Head of caudate nucleus (tissue), 42 donors: ENCODE measurements at regions not wholly inside any gene's neighbourhood (a gene's known extent, or its start where the extent isn't known, plus 50 kb on each side); places are given as distances from the start of the nearest gene placed in this dataset.
"Not testable (repeated sequence)": the region's sequence is repeated elsewhere in the genome, so short reads cannot be mapped to it uniquely, and the experiment has no call there.

ENCODE experiments used
- DNase-seq, 42 donors: peaks; one replicate each; pipeline versions ENCODE4 v3.0.0 to v3.0.0-alpha.2; 2020 to 2021; ENCODE audit warnings: mixed read lengths in 7 of 42
- intact Hi-C: fragments of 100-400 bp; cut with DNase I; formaldehyde crosslinking; loops from one replicate; pipeline ENCODE4 v1.15.0; 2022

DNA sequence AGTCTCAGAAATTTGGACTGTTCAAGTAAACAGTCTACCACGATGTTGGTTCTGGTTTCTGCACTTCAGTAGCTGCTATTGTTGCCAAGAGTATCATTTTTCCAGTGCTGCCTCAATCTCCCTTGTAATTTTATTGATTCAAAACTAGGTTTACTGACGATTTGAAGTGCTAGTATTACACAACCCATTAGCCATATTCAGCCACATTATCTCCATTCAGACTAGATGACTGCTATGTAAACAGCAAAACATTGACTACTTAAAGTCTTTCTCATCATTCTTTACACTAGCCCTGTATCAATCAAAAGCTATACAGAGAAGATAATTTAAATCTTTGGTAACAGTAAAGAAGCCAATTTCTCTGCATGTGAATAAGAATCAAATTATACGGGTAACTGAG lies 102.0 kb upstream of the TSLP start:
- DNase-seq: no peak
- intact Hi-C loops: no loop called here

DNA sequence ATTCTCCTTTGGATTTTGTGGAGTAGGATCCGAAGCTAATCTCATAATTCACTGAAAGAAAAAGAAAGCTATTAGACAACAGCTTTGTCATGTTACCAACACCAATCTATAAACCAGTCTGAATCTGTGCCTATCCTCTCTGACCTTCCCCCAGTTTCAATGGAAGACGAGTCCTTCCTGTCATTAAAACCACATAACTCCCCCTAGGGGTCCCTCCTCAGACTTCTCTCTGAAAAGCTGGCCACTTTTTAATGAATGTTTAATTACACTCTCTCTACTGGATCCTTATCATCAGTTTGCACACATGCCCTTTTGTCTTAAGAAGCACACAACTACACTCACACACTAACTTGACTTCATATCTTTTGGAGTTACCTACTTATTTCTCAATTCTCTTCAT lies 98.0 kb upstream of the TSLP start:
- intact Hi-C loops: no loop called here
- no peak for DNase-seq

DNA sequence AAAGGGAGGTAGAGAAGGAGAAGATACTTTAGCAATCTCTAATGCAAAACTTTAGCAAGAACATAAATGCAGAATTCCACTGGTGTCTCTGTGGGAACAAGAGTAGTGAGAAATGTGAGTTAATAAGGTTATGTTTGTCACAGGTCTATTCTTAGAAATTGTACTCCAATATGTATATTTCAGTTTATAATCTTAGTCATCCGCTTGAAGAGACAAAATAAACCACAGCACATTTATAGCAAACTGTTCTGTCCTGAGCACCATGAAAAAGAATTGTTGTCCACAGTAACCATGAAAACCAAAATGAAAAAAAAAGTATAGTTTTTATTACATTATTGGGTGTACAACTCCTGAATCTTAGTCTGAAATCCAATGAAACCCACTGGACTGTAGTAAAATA lies 93.6 kb upstream of the TSLP start:
- no peak for DNase-seq
- intact Hi-C loops: no loop called here

DNA sequence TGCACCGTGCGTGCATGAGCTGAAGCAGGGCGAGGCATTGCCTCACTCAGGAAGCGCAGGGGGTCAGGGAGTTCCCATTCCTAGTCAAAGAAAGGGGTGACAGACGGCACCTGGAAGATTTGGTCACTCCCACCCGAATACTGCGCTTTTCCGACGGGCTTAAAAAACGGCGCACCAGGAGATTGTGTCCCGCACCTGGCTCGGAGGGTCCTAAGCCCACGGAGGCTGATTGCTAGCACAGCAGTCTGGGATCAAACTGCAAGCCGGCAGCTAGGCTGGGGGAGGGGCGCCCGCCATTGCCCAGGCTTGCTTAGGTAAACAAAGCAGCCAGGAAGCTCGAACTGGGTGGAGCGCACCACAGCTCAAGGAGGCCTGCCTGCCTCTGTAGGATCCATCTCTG lies 85.6 kb upstream of the TSLP start:
- DNase-seq, intact Hi-C loops: not testable (repeated sequence)

DNA sequence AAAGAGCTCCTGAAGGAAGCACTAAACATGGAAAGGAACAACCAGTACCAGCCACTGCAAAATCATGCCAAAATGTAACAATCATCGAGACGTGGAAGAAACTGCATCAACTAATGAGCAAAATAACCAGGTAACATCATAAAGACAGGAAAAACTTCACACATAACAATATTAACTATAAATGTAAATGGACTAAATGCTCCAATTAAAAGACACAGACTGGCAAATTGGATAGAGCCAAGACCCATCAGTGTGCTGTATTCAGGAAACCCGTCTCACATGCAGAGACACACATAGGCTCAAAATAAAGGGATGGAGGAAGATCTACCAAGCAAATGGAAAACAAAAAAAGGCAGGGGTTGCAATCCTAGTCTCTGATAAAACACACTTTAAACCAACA lies 83.9 kb upstream of the TSLP start:
- intact Hi-C loops, DNase-seq: not testable (repeated sequence)

DNA sequence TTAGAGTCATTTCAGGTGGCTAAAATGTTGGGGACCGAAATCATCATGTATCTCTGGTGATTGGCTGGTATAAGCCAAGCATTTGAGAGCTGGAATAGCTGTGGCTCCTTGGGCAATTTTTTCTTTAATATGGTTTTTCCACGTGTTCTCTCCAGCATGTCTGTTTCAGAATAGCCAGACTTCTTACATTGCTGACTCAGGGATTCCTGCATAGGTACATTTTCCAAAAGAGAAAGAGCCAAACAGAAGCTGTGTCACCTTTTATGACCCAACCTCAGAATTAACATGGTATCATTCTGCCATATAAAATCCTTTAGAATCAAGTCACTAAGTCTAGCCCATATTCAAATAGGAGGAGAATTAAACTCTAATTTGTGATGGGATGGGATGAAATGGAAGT lies 74.8 kb upstream of the TSLP start:
- intact Hi-C loops: no loop called here

GRCh38 chr5:111002036-111002435 lies 69.5 kb upstream of the TSLP start:
- intact Hi-C loops: no loop called here
- DNase-seq: no peak

More for the DNA sequence above, 74.8 kb upstream of the TSLP start:
- no peak for DNase-seq

DNA sequence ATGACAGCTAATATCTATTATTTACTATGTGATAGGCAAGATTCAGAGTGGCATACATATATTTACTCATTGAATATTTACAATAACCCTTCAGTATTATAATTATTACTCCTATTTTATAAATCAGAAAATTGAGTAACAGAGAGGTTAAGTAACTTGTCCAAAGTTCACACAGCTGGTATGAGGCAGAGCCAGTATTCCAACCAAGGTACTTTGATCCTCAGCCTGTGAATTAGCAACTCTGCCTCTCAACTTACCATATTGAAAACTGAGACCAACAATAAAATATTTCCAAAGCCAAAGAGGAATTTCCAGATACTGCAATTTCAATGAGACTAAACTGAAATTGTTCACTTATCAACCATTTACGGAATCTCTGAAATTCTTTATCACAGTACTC lies 67.9 kb upstream of the TSLP start:
- DNase-seq: no peak
- intact Hi-C loops: no loop called here

- no peak for DNase-seq
- intact Hi-C loops: no loop called here
Measured at GRCh38 chr5:111004291-111004690, 67.2 kb upstream of the TSLP start.

DNA sequence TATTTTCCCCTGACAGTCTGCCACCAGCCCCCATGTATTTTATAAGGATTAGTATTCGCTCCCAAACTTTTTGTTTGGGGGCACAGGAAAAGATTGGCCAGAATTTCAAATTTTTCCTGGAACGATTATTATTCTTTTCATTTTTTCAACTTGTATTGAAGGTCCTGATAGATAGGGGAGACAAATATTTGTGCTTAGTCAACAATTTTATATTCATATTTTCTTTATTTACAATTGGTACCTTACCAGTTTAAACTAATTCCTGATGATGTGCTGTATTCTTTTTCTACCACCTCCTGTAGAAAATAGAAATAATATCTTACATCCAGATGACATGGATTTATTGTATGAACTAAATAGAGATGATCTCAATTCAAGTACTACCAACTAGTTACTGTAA lies 60.7 kb upstream of the TSLP start:
- no peak for DNase-seq
- intact Hi-C loops: no loop called here

DNA sequence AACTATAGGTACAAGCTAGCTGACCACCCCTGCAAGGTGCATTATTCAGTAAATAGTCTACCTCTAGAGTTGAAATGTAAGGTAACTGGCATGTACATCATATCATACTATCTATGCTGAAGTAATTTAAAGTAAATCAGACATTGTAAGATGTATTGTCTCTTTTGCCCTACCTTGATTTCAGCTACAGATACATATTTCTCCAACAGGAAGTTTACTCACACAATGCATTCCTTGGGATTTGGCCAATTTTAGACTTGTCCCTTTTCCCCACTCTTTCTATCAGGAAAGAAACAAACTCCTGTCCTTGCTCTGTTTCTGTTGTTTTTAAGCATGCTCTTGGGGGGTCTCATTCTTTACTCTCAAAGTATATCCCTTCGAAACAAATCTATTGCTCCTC lies 58.5 kb upstream of the TSLP start:
- intact Hi-C loops: no loop called here
- no peak for DNase-seq

DNA sequence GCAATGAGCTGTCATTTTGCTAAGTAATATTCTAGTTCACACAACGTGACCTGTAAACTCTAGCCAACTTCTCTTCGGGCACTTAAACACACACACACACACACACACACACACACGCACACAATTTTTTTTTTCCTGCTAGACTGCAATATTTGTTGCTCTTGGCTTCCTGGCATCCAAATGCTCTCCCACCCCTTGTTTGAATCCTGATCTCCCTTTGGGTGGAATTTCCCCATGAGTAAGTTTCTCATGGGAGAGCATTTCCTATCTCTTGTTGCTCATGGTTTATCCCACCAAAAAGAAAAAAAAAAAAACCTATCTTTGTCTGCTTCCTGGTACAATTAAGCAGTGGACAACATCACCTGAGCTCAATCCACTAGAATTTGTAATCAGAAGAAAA lies 54.7 kb upstream of the TSLP start:
- intact Hi-C loops: no loop called here
- no peak for DNase-seq

DNA sequence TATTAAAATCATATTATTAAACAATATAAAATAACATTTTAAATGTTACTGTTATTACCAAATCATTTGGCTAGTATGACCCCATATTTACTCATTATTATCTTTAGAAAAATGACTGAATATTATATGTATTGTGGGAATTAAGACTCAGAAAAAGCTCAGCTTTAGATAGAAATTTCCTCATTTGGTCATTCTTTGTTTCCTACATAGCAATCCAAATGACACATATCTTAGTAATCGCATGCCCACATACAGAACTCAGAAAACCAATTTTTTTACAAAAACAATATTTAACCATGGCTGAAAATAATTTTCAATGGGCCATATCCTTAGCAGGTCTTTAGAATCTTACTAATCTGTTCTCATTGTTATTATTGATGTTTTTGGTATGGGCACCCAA lies 53.8 kb upstream of the TSLP start:
- DNase-seq: no peak
- intact Hi-C loops: no loop called here
